GM12865 (cell line): ENCODE measurements at regions not wholly inside any gene's neighbourhood (a gene's known extent, or its start where the extent isn't known, plus 50 kb on each side); places are given as distances from the start of the nearest gene placed in this dataset.

Source experiments
- DNase-seq: peaks from one replicate; pipeline ENCODE4 v3.0.0; 2010; ENCODE audit warnings: low read depth
- H3K4me3 ChIP-seq: 2 replicates; pipeline ENCODE4 v1.5.1; 2011; ENCODE audit warnings: mild to moderate bottlenecking, low read depth, low read length, control low read depth
- TF ChIP-seq, protein P1 (sequence below): IDR thresholded peaks from 2 replicates; pipeline ENCODE4 v1.5.1; 2011; ENCODE audit warnings: low read length, control low read depth, low read depth, inconsistent platforms; ENCODE audit not compliant: insufficient read depth; ENCODE audit errors: missing control alignments

DNA sequence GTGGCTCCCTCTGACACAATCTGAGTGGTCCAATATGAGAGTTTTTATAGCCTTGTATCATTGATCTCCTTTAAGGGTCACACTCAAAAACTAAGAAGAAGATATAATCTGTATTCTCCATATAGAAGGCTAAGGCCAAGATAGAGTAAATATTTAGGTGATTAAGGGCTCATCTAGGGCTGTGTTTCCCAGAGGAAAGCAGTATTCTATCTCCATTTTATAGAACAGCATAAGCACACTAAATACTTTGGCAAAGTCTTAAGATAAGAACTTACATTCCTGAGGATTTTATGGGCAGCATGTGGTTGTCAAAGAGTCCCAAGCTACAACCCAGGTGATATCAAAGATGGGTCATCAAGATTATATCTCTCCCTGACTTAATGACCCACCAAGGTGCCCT lies 377.6 kb downstream of the KIF16B start:
- H3K4me3 ChIP-seq: no peak overlapping the region
- no peak for DNase-seq
- TF ChIP-seq, protein P1, sequence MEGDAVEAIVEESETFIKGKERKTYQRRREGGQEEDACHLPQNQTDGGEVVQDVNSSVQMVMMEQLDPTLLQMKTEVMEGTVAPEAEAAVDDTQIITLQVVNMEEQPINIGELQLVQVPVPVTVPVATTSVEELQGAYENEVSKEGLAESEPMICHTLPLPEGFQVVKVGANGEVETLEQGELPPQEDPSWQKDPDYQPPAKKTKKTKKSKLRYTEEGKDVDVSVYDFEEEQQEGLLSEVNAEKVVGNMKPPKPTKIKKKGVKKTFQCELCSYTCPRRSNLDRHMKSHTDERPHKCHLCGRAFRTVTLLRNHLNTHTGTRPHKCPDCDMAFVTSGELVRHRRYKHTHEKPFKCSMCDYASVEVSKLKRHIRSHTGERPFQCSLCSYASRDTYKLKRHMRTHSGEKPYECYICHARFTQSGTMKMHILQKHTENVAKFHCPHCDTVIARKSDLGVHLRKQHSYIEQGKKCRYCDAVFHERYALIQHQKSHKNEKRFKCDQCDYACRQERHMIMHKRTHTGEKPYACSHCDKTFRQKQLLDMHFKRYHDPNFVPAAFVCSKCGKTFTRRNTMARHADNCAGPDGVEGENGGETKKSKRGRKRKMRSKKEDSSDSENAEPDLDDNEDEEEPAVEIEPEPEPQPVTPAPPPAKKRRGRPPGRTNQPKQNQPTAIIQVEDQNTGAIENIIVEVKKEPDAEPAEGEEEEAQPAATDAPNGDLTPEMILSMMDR: no peak

DNA sequence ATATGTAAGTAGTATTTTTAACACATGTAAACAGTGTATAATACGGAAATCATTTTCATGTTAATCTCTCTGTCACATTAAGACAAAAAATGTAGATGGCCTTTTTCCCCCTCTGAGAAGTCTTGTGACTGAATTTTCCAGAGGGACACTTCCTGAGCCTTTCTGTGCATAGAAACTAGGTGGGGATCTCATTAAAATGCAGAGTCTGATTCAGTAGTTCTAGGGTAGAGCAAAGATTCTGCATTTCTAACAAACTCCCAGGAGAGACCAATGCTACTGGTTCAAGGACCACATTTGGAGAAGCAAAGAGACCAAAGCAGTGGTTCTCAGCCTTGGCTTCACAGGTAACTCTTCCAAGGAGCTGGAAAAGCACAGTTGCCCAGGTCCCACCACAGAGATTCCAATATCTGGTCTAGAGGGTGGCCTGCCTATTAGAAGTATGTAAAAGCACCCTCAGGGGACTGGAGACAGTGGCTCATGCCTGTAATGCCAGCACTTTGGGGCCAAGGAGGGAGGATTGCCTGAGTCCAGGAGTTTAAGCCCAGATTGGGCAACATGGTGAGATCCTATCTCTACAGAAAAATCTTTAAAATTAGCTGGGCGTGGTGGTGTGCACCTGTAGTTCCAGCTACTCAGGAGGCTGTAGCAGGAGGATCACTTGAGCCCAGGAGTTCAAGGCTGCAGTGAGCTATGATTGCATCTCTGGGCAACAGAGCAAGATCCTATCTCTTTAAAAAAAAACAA lies 378.5 kb downstream of the KIF16B start:
- TF ChIP-seq, protein P1: no peak
- no peak overlapping the region for H3K4me3 ChIP-seq
- no peak for DNase-seq

DNA sequence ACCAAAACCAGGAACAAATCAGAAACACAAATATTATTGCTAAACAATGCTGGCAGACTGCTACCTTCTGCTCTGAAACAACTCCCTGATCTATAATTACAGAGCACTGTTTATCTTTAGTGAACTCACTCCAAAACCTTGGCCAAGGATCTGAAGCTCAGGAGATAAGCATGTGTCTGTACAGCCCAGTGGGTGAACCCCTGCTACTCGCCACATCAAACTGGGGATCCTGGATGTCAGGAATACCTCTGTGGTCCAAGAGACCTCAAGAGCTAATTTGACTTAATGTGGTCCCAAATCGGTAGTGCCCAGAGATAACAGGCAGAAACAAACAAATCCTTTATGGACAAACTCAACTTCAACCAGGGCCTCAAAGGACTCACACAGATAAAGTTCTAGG lies 381.8 kb downstream of the KIF16B start:
- no peak overlapping the region for H3K4me3 ChIP-seq
- no peak for DNase-seq
- TF ChIP-seq, protein P1: no peak

DNA sequence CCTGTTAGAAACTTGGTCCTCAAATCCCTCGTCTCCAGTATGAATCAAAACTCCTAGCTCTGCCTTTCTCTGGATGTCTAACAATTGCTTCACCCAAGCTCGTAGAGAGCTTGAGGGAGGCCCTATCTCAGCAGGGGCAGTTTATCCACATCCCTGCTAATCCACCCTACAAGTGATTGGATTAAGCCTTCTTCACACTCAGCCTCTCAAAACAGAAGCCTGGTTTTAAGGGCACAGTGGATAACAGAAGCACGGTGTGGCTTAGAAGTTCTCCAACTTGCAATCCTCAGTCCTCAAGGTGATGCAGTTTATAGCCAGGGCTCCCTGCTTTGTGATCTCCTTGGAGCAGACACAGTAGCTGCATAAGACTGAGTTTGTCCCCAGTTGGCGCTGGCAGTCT lies 383.9 kb downstream of the KIF16B start:
- H3K4me3 ChIP-seq: no peak overlapping the region
- no peak for DNase-seq
- TF ChIP-seq, protein P1: no peak

DNA sequence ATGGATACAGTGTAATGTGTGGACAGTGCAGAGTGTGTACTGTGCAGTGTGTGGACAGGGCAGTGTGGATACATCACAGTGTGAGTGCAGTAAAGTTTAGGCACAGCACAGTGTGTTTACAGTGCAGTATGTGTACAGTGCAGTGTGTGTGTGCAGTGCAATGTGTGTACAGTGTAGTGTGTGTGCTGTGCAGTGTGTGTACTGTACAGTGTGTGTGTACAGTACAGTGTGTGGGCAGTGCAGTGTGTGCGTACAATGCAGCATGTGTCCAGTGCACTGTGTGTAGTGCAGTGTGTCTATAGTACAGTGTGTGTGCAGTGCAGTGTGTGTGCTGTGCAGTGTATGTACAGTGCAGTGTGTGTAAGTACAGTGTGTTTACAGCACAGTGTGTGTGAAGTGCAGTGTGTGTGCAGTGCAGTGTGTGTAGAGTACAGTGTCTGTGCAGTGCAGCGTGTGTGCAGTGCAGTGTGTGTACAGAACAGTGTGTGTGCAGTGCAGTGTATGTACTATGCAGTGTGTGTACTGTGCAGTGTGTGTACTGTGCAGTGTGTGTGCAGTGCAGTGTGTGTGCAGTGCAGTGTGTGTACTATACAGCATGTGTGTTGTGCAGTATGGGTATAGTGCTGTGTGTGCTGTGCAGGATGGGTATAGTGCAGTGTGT lies 385.2 kb downstream of the KIF16B start:
- TF ChIP-seq, protein P1: no peak
- DNase-seq: no peak

DNA sequence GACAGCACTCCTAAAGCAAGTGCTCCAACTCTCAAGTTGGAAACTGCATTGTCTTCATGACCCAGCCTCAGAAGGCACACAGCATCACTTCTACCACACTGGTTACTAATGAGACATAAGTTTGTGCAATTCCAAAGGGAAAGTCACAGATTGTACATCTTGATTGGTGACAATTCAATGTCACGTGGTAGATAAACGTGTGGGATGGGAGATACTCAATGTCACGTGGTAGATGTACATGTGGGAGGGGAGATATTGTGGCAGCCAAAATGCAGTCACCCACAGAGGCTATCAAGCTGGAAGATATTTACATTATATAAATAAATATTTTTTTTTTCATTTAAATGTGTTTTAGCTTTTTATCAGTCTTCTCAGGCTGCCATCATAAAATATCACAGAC lies 393.3 kb downstream of the KIF16B start:
- TF ChIP-seq, protein P1: no peak
- DNase-seq: no peak

More for the DNA sequence above, 385.2 kb downstream of the KIF16B start:
- H3K4me3 ChIP-seq: no peak overlapping the region

More for the DNA sequence above, 393.3 kb downstream of the KIF16B start:
- no peak overlapping the region for H3K4me3 ChIP-seq
